H9 (cell line): ENCODE measurements at regions not wholly inside any gene's neighbourhood (a gene's known extent, or its start where the extent isn't known, plus 50 kb on each side); places are given as distances from the start of the nearest gene placed in this dataset.

Source experiments
- DNase-seq: peaks from one replicate; pipeline ENCODE4 v3.0.0-alpha.2; 2017
- H2AFZ ChIP-seq: one replicate; pipeline ENCODE4 v1.6.1; 2013; ENCODE audit warnings: mild to moderate bottlenecking, low read length, control low read depth, moderate library complexity
- H2AK5ac ChIP-seq: 2 replicates; pipeline ENCODE4 v1.6.1; 2013; ENCODE audit warnings: low read length, control low read depth, mixed read lengths; ENCODE audit not compliant: insufficient read length
- H2BK120ac ChIP-seq: one replicate; pipeline ENCODE4 v1.6.1; 2013; ENCODE audit warnings: low read depth, mild to moderate bottlenecking, low read length, control low read depth, inconsistent platforms; ENCODE audit not compliant: poor library complexity, severe bottlenecking
- H2BK12ac ChIP-seq: 2 replicates; pipeline ENCODE4 v1.6.1; 2013; ENCODE audit warnings: low read length, control low read depth, mixed read lengths, low read depth; ENCODE audit not compliant: insufficient read length
- H2BK15ac ChIP-seq: 2 replicates; pipeline ENCODE4 v1.6.1; 2013; ENCODE audit warnings: low read depth, low read length, control low read depth
- H2BK20ac ChIP-seq: one replicate; pipeline ENCODE4 v1.6.1; 2013; ENCODE audit warnings: low read depth, mild to moderate bottlenecking, low read length, control low read depth, inconsistent platforms; ENCODE audit not compliant: poor library complexity, severe bottlenecking
- H2BK5ac ChIP-seq: 2 replicates; pipeline ENCODE4 v1.6.1; 2013; ENCODE audit warnings: low read length, control low read depth, mixed read lengths; ENCODE audit not compliant: insufficient read length
- H3K14ac ChIP-seq: 2 replicates; pipeline ENCODE4 v1.6.1; 2013; ENCODE audit warnings: low read length, control low read depth; ENCODE audit not compliant: insufficient read depth
- H3K18ac ChIP-seq: 2 replicates; pipeline ENCODE4 v1.6.1; 2013; ENCODE audit warnings: low read depth, mild to moderate bottlenecking, mixed read lengths, low read length, control low read depth; ENCODE audit not compliant: insufficient read length
- H3K23ac ChIP-seq: 2 replicates; pipeline ENCODE4 v1.6.1; 2013; ENCODE audit warnings: low read length, control low read depth, mixed read lengths, low read depth; ENCODE audit not compliant: insufficient read length
- H3K23me2 ChIP-seq: 2 replicates; pipeline ENCODE4 v1.6.1; 2013; ENCODE audit warnings: low read depth, mild to moderate bottlenecking, mixed read lengths, low read length, control low read depth; ENCODE audit not compliant: insufficient read length, poor library complexity, severe bottlenecking
- H3K27ac ChIP-seq: 2 replicates; pipeline ENCODE4 v1.5.1; 2013; ENCODE audit warnings: low read length, control low read depth, mixed read lengths, low read depth; ENCODE audit not compliant: insufficient read length
- H3K27me3 ChIP-seq: 2 replicates; pipeline ENCODE4 v1.6.1; 2013; ENCODE audit warnings: low read length, control low read depth, inconsistent platforms; ENCODE audit not compliant: insufficient read depth
- H3K4ac ChIP-seq: 2 replicates; pipeline ENCODE4 v1.6.1; 2013; ENCODE audit warnings: low read depth, mild to moderate bottlenecking, control low read depth, inconsistent platforms, low read length, moderate library complexity
- H3K4me1 ChIP-seq: 2 replicates; pipeline ENCODE4 v1.6.1; 2013; ENCODE audit warnings: low read length, control low read depth, inconsistent platforms; ENCODE audit not compliant: insufficient read depth
- H3K4me2 ChIP-seq: 2 replicates; pipeline ENCODE4 v1.6.1; 2013; ENCODE audit warnings: low read length, control low read depth, mixed read lengths; ENCODE audit not compliant: insufficient read length, insufficient read depth
- H3K56ac ChIP-seq: 2 replicates; pipeline ENCODE4 v1.6.1; 2013; ENCODE audit warnings: low read depth, mild to moderate bottlenecking, mixed read lengths, low read length, control low read depth; ENCODE audit not compliant: insufficient read length
- H3K79me1 ChIP-seq: 2 replicates; pipeline ENCODE4 v1.6.1; 2013; ENCODE audit warnings: low read depth, mild to moderate bottlenecking, moderate library complexity, low read length, control low read depth, inconsistent platforms; ENCODE audit not compliant: insufficient read depth, poor library complexity, severe bottlenecking
- H3K79me2 ChIP-seq: 2 replicates; pipeline ENCODE4 v1.6.1; 2013; ENCODE audit warnings: low read length, control low read depth, inconsistent platforms; ENCODE audit not compliant: insufficient read depth
- H3K9ac ChIP-seq: 2 replicates; pipeline ENCODE4 v1.6.1; 2013; ENCODE audit warnings: low read length, control low read depth, mixed read lengths; ENCODE audit not compliant: insufficient read length; ENCODE audit errors: extremely low read depth
- H3K9me3 ChIP-seq: one replicate; pipeline ENCODE4 v1.6.1; 2013; ENCODE audit warnings: low read depth, low read length, inconsistent platforms; ENCODE audit not compliant: control insufficient read depth
- H3T11ph ChIP-seq: one replicate; pipeline ENCODE4 v1.6.1; 2013; ENCODE audit warnings: mild to moderate bottlenecking, low read length, control low read depth, inconsistent platforms
- H4K20me1 ChIP-seq: one replicate; pipeline ENCODE4 v1.6.1; 2013; ENCODE audit not compliant: control insufficient read depth, insufficient read length, insufficient read depth
- H4K5ac ChIP-seq: 2 replicates; pipeline ENCODE4 v1.6.1; 2013; ENCODE audit warnings: low read depth, mild to moderate bottlenecking, mixed read lengths, low read length, control low read depth; ENCODE audit not compliant: insufficient read length
- H4K8ac ChIP-seq: replicated peaks from 2 replicates; pipeline ENCODE4 v1.6.1; 2013; ENCODE audit warnings: low read length, control low read depth, mixed read lengths, low read depth; ENCODE audit not compliant: insufficient read length
- H4K91ac ChIP-seq: 2 replicates; pipeline ENCODE4 v1.6.1; 2013; ENCODE audit warnings: low read depth, mild to moderate bottlenecking, moderate library complexity, mixed read lengths, low read length, control low read depth; ENCODE audit not compliant: insufficient read length
- H3K27ac Mint-ChIP-seq, 3 experiments: 2 replicates in 2 of 3; 3 replicates in 1 of 3; pipeline ENCODE4 v1.8.0; 2020 to 2021; ENCODE audit warnings: mixed read lengths in 3 of 3, mild to moderate bottlenecking in 1 of 3, moderate library complexity in 1 of 3
- H3K27me3 Mint-ChIP-seq: 2 replicates; pipeline ENCODE4 v1.8.0; 2021; ENCODE audit warnings: low read depth, mild to moderate bottlenecking, moderate library complexity, mixed read lengths
- H3K36me3 Mint-ChIP-seq, 3 experiments: 2 replicates in 2 of 3; 3 replicates in 1 of 3; pipeline ENCODE4 v1.8.0; 2020 to 2021; ENCODE audit warnings: low read depth in 3 of 3, mixed read lengths in 3 of 3; ENCODE audit not compliant: insufficient read depth in 1 of 3
- H3K4me1 Mint-ChIP-seq, 2 experiments: 2 replicates each; pipeline ENCODE4 v1.8.0; 2020; ENCODE audit warnings: mixed read lengths in 2 of 2
- H3K4me3 Mint-ChIP-seq, 2 experiments: 2 replicates in 1 of 2; 3 replicates in 1 of 2; pipeline ENCODE4 v1.8.0; 2020 to 2021; ENCODE audit warnings: mild to moderate bottlenecking in 2 of 2, mixed read lengths in 2 of 2, moderate library complexity in 1 of 2
- H3K9me3 Mint-ChIP-seq, 2 experiments: 2 replicates in 1 of 2; 3 replicates in 1 of 2; pipeline ENCODE4 v1.8.0; 2020; ENCODE audit warnings: mild to moderate bottlenecking in 2 of 2, mixed read lengths in 2 of 2, moderate library complexity in 1 of 2
- WGBS: extraction: QIAGEN DNeasy Blood & Tissue Kit; methylation state at CpG from one replicate; pipeline ENCODE4 v1.1.7; 2013; ENCODE audit warnings: missing lambda C conversion rate, low lambda C conversion rate, mixed read lengths; ENCODE audit not compliant: insufficient read length; ENCODE audit errors: extremely low coverage; 5-methylcytosine and 5-hydroxymethylcytosine counted together
- TF ChIP-seq, protein P1 (sequence below): fragments of 200-600 bp; sonication (generic); conservative IDR thresholded peaks from 3 replicates; pipeline ENCODE4 v1.8.0; 2021; ENCODE audit warnings: antibody characterized with exemption, mild to moderate bottlenecking

DNA sequence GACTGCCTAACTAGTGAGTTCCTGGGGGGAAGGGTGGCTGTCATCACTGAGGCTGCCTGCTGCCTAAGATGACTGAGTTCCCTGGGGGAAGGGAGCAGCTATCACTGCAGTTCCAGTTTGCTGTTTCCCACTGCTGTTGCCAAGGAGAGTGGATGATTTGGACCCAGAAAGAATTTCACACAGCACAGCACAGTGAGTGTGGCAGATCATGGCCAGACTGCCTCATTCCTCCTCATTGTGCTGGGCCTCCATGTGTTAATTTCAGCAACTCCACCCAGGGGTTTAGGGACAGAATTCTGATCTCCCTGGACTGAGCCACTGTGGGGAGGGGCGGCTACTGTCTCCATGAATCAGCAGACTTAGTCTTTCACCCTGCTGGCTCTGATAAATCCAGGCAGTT lies 125.0 kb downstream of the TEX13C start:
- Histone ChIP-seq H3K23ac (no peak overlapping the region), H2BK120ac (no peak overlapping the region), H3K9ac (no peak overlapping the region), H3K27me3 (no peaks in the 10 kb centered on the region), H4K8ac (no peak overlapping the region), H3K23me2 (no peaks in the 10 kb centered on the region), H2AK5ac (no peak overlapping the region), H4K20me1 (no peaks in the 10 kb centered on the region), H2AFZ (no peak overlapping the region), H3K18ac (no peak overlapping the region), H3K9me3 (no peaks in the 10 kb centered on the region), H4K5ac (no peak overlapping the region), H4K91ac (no peak overlapping the region), H3T11ph (no peak overlapping the region), H2BK5ac (no peak overlapping the region), H3K27ac (no peak overlapping the region), H3K79me2 (no peaks in the 10 kb centered on the region), H3K4me1 (no peaks in the 10 kb centered on the region), H3K4me2 (no peak overlapping the region), H2BK20ac (no peak overlapping the region), H3K14ac (no peak overlapping the region), H3K56ac (no peak overlapping the region), H3K79me1 (no peaks in the 10 kb centered on the region), H2BK12ac (no peak overlapping the region), H3K4ac (no peak overlapping the region), H2BK15ac (no peak overlapping the region)
- Mint-ChIP-seq H3K4me3 (no peak overlapping the region), H3K4me1 (no peaks in the 10 kb centered on the region), H3K9me3 (peaks cover 45 to 59% of the 10 kb centered on the region in 2 experiments), H3K36me3 (peaks cover 13 to 45% (median 28%) of the 10 kb centered on the region in 3 experiments), H3K27me3 (no peaks in the 10 kb centered on the region), H3K27ac (no peak overlapping the region; a peak in 1 of 7 replicates)
- TF ChIP-seq, protein P1, sequence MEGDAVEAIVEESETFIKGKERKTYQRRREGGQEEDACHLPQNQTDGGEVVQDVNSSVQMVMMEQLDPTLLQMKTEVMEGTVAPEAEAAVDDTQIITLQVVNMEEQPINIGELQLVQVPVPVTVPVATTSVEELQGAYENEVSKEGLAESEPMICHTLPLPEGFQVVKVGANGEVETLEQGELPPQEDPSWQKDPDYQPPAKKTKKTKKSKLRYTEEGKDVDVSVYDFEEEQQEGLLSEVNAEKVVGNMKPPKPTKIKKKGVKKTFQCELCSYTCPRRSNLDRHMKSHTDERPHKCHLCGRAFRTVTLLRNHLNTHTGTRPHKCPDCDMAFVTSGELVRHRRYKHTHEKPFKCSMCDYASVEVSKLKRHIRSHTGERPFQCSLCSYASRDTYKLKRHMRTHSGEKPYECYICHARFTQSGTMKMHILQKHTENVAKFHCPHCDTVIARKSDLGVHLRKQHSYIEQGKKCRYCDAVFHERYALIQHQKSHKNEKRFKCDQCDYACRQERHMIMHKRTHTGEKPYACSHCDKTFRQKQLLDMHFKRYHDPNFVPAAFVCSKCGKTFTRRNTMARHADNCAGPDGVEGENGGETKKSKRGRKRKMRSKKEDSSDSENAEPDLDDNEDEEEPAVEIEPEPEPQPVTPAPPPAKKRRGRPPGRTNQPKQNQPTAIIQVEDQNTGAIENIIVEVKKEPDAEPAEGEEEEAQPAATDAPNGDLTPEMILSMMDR, result no peak
- no peak for DNase-seq
- no CpG with 5 or more reads among the region's 1 CpG for WGBS
